Fibroblast of skin of left biceps (primary cell): ENCODE measurements at regions not wholly inside any gene's neighbourhood (a gene's known extent, or its start where the extent isn't known, plus 50 kb on each side); places are given as distances from the start of the nearest gene placed in this dataset.

Experiments used
- DNase-seq, 2 experiments: peaks; one replicate each; pipeline ENCODE4 v3.0.0-alpha.2; 2013; ENCODE audit warnings: low read depth in 2 of 2

GRCh38 chr5:7014611-7015010, 301.4 kb downstream of the TENT4A start:
- no peak for DNase-seq

- DNase-seq = no peak
These were observed 302.5 kb downstream of the TENT4A start for GRCh38 chr5:7015586-7016256.

GRCh38 chr5:7016999-7017747, 303.9 kb downstream of the TENT4A start:
- no peak for DNase-seq

- no peak for DNase-seq
These were observed 305.0 kb downstream of the TENT4A start for GRCh38 chr5:7018198-7018597.

GRCh38 chr5:7018601-7019000, 305.4 kb downstream of the TENT4A start:
- DNase-seq = no peak

- DNase-seq = no peak
These were observed 323.1 kb downstream of the TENT4A start for GRCh38 chr5:7036192-7036835.

- no peak for DNase-seq
These were observed 325.8 kb downstream of the TENT4A start for GRCh38 chr5:7039074-7039473.

- DNase-seq = no peak
These were observed 326.9 kb downstream of the TENT4A start for GRCh38 chr5:7040111-7040510.

GRCh38 chr5:7043797-7044196, 330.6 kb downstream of the TENT4A start:
- no peak for DNase-seq

GRCh38 chr5:7047511-7048261, 334.5 kb downstream of the TENT4A start:
- DNase-seq = no peak

GRCh38 chr5:7050986-7051385, 337.8 kb downstream of the TENT4A start:
- no peak for DNase-seq

- no peak for DNase-seq
These were observed 339.9 kb downstream of the TENT4A start for GRCh38 chr5:7053125-7053524.

- no peak for DNase-seq
These were observed 340.4 kb downstream of the TENT4A start for GRCh38 chr5:7053528-7054209.

- DNase-seq = no peak
These were observed 329.3 kb upstream of the ADCY2 start for GRCh38 chr5:7066471-7067235.

GRCh38 chr5:7068156-7068555, 327.8 kb upstream of the ADCY2 start:
- no peak for DNase-seq

GRCh38 chr5:7068899-7069298, 327.0 kb upstream of the ADCY2 start:
- DNase-seq = no peak

GRCh38 chr5:7072188-7072587, 323.8 kb upstream of the ADCY2 start:
- DNase-seq = no peak

- no peak for DNase-seq
These were observed 322.3 kb upstream of the ADCY2 start for GRCh38 chr5:7073666-7074065.

- no peak for DNase-seq
These were observed 321.8 kb upstream of the ADCY2 start for GRCh38 chr5:7074176-7074575.

GRCh38 chr5:7075470-7075869, 320.5 kb upstream of the ADCY2 start:
- no peak for DNase-seq

- no peak for DNase-seq
These were observed 317.8 kb upstream of the ADCY2 start for GRCh38 chr5:7078101-7078500.
